DMS53 treated with DMSO at 0.1 percent for 48 hours (cell line): ENCODE measurements at regions not wholly inside any gene's neighbourhood (a gene's known extent, or its start where the extent isn't known, plus 50 kb on each side); places are given as distances from the start of the nearest gene placed in this dataset.
"Not testable (repeated sequence)": the region's sequence is repeated elsewhere in the genome, so short reads cannot be mapped to it uniquely, and the experiment has no call there.

Source experiments
- DNase-seq: peaks from one replicate; lab custom pipeline; 2025; ENCODE audit not compliant: unreplicated experiment; lab: John Stamatoyannopoulos, UW

GRCh38 chr5:172529896-172530295, 75.6 kb upstream of the SH3PXD2B start:
- no peak for DNase-seq

GRCh38 chr5:172528440-172528839, 74.1 kb upstream of the SH3PXD2B start:
- no peak for DNase-seq

- DNase-seq: no peak
Measured at GRCh38 chr5:172527559-172527958, 73.2 kb upstream of the SH3PXD2B start.

GRCh38 chr5:172525996-172526360, 71.7 kb upstream of the SH3PXD2B start:
- no peak for DNase-seq

- no peak for DNase-seq
Measured at GRCh38 chr5:172525307-172525995, 71.1 kb upstream of the SH3PXD2B start.

- DNase-seq: no peak
Measured at GRCh38 chr5:172524573-172525021, 70.3 kb upstream of the SH3PXD2B start.

GRCh38 chr5:172523146-172523745, 68.9 kb upstream of the SH3PXD2B start:
- DNase-seq: no peak

GRCh38 chr5:172521338-172521932, 67.1 kb upstream of the SH3PXD2B start:
- no peak for DNase-seq

GRCh38 chr5:172511952-172512351, 57.6 kb upstream of the SH3PXD2B start:
- DNase-seq: no peak

GRCh38 chr5:172509405-172509781, 55.1 kb upstream of the SH3PXD2B start:
- no peak for DNase-seq

GRCh38 chr5:172508471-172509404, 54.4 kb upstream of the SH3PXD2B start:
- DNase-seq: no peak

GRCh38 chr5:172507485-172507884, 53.2 kb upstream of the SH3PXD2B start:
- not testable (repeated sequence) for DNase-seq

- DNase-seq: no peak
Measured at GRCh38 chr5:172506921-172507320, 52.6 kb upstream of the SH3PXD2B start.

GRCh38 chr5:172506251-172506650, 51.9 kb upstream of the SH3PXD2B start:
- no peak for DNase-seq

- no peak for DNase-seq
Measured at GRCh38 chr5:172505845-172506244, 51.5 kb upstream of the SH3PXD2B start.

GRCh38 chr5:172505403-172505759, 51.1 kb upstream of the SH3PXD2B start:
- no peak for DNase-seq

GRCh38 chr5:172504701-172505402, 50.5 kb upstream of the SH3PXD2B start:
- DNase-seq: no peak

GRCh38 chr5:172503925-172504700, 49.8 kb upstream of the SH3PXD2B start:
- no peak for DNase-seq
